HG03571 (cell line): ENCODE measurements at regions not wholly inside any gene's neighbourhood (a gene's known extent, or its start where the extent isn't known, plus 50 kb on each side); places are given as distances from the start of the nearest gene placed in this dataset.

Experiments
- ATAC-seq: cut with Tn5 transposase; IDR thresholded peaks from one replicate; pipeline ENCODE4 v1.9.1; 2021; ENCODE audit not compliant: unreplicated experiment

DNA sequence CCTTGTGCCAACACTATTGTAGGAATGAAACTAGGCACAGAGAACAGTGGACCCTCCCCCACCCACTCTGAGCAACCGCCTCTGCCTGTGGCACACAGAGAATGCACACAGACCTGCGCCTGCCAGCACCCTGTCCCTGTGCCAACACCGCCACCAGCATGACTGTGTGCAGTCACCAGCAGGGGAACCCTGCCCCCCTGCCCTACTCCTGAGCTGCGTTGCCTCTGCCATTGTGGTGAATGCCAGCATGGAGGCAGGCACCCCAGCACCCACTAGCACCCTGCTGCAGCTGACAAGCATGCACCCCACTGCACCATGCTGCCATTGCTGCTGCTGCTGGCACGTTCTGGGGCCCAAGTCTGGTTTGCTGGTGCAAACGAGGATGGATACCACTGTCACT lies 94.4 kb upstream of the PRLR start:
- no peak for ATAC-seq

DNA sequence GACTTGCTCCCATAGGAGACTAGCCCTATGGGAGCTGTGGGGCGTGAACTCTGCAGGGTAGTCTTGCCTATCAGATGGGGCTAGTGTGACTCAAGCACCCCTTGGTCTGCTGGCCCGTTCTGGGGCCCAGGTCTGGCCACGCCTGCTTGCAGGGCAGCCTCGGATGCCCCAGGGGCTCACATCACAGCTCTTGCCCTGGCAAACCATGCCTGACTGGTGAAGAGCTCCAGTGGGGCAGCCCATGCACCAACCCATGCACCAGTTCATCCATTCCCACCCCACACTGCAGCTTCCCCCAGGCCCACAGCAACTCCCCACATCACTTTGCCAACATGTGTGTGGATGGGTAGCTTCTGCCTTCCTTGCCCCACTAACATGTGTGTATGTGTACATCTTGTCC lies 93.9 kb upstream of the PRLR start:
- no peak for ATAC-seq

DNA sequence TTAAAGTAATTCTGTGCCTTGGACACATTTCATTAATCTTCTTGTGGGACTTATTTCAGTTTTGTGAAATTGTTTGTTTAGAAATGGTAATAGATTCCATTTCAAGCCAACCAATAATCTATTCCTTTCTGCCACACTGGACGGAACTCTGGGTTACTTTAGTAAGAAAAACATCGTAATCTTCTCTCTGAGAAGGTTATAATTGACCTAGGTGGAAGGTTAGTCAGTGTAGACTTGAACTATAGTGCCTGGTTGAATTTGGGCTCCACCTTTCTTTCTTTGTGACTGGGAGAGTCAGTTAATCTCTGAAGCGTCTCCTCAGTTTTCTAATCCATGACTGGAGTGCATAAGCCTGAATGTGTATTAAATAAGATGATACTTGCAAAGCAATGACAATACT lies 89.7 kb upstream of the PRLR start:
- ATAC-seq: peak; percentile 27

DNA sequence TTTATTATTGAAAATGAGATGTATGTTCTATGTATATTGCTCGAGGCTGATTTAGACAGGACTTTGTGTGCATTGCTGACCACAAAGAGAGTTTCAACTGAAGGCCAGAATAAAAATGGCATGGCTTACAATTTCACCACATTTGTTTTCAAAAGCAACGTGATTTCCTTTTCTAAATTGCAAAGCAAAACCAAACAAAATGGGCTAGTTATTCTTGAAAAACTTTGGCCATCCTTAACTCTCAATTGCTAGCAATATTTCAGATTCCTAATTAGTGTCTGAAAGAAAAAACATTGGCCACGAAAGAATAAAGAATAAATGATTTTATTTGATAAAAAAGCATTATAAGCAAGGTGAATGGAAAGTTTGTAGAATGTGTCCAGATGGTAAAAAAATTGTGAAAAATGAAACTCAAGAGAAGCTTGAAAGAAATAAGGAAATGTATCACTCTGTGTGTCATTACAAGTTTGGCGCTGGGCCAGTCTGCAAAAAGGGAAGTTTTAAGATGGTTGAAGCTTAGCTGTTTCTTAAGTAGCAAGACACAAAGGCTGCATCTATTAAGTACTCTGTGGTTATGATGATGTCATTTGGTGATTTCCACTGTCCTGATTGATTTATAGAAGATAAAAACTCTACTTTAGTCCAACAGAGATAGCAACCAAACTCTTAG lies 89.2 kb upstream of the PRLR start:
- peak; percentile 94 for ATAC-seq

DNA sequence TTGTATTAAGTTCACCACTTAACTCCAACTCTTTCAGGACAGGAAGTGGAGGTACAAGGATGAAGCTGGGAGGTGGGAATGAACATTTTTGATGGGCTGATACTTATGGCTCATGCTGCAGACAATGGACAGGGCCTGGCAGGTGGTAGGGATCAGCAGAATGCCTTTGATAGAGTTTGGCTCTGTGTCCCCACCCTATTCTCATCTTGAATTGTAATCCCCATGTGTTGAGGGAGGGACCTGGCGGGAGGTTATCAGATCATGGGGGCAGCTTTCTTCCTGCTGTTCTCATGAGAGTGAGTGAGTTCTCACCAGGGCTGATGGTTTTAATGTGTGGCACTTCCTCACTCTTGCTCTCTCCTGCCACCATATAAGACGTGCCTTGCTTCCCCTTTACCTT lies 87.3 kb upstream of the PRLR start:
- no peak for ATAC-seq

DNA sequence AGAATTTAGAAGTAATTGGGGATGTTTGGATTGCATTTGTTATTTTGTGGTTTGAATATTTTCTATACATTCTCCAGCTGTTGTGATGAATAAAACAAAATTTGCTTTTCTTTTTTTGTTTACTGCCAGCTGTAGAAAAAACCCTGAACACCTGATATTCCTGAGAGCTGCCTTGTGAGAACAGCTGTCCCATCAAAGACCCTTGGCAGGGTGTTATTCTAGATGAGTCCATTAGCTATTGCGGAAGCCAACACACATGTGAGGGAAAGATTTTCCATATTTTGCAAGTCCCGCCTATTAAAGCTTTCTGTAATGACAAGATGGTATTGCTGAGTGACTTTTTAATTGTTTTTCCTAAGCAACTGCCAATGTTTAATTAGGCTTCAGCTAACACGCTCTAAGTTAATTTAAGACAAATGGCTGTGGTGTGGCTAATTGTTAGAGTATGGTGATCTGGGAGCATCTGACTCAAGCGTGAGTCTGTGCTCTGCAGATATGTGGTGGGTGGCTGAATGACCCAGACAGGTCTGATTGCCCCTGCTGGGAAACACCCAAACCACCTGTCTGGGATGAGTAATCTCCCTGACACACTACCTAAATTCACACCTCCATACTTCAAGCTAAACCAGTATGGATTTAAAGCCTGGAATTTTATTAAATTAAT lies 86.5 kb upstream of the PRLR start:
- ATAC-seq: no peak

DNA sequence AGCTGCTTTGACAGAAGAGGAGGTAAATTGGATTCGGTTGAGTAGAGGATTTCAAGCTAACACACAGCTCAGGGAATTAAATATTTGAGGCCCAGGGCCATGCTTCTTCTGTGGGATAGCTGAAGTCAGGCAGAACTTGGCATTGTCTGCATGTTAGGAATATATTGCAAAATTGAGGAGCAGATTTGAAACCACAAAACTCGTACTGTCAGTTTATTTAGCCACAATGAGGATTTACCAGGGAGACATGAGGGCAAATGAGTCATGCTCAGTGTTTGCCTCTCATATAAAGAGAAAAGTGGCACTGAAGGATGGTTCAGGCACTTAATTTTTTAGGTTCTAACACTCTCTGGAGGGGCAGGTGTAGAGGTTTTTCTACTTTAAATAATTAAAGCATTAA lies 83.0 kb upstream of the PRLR start:
- ATAC-seq: no peak

DNA sequence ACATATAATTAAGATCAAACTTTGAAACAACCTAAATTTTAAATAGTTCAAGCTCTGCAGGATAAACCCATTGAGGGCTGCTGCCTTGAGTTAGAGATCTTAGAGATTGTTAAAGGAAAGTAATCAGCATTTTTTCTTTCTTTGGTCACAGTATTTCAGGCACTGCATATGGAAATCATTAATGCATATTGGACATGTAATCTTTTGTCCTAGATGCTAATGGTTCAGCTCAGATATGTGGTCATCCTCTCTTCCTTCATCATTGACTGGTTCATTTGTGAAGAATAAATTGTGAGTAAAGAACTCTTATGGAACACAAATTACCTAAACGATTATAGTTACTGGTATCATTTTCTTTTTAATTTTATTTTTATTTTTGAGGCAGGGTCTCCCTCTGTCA lies 82.0 kb upstream of the PRLR start:
- no peak for ATAC-seq

DNA sequence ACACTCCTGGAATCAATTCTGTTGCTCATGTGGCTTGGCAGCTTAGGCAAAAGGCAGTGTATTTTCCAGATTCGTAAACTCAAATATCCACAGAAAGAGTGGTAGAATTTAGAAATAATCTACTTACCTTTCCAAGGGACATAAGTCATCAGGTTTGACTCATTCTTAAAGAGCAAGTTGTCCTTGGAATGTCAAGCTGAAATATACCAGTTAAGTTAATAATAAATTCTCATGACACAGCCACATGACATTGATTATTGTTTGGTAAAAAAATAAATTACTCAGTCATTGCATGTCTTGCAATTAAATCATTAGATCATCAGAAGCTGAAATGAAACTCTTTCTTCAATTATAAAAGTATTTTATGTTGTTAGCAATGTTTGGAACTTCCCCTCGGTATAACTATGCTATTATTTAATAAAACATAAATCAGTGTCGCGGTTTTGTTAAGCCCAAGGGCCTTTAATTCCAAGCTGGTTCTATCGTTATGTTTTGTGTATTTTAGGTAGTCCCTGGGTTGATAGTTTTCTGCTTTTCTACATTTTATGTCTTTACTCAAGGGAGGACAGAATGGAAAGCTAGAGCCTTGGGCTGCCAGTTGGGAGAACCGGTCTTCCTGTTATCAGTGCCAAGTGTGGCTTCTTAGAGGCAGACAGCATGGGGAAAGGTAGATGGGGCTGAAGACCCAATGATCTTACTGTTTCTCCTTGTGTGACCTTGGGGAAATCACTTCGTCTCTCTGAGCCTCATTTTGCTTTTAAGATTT lies 79.3 kb upstream of the PRLR start:
- no peak for ATAC-seq

DNA sequence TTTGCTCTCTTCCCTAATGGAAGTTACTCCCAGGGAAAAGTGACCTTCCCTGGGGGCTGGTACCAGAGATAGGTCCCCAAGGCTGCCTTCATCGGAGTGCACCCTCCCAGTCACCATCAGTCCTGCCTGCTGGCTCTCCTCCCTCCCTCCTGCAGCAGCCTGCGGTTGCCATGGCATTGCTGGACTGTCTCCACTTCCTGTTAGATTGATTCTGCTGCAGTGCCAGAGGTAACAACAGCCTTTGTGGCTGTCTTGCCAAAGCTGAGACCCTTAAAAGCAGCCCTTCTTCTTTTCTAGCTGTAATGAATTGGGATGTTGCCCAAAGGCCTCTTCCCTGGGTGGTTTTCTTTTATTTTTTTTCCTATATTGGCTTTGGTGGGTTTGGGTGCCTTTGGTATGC lies 78.1 kb upstream of the PRLR start:
- no peak for ATAC-seq

DNA sequence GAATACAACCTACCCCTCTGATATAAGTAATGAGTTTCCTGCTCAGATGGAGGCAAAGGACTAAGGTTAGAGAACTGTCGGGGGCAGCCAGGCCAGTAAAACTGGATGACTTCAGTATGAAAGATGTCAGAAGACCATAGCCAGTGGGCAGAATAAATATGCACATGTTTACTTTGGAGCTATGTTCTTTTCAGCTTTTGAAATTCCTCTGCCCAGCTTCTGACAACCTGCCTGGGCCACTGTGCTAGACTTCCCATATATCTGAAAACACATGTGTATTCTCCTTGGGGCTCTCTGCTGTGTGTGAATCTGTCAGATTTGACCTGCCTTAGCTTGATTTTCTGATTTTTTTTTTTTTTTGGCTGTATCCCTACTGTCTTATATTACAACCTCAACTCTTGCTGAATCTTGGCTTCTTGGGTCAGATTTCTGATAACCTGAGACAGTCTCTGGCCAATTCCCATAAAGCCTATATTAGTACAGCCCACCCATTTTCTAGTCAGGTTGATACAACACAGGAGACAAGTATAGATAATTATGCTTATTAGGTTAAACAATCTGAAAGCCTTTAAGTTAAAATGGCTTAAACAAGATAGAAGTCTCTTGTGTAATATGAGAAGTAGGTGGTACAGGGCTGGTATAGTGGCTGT lies 76.6 kb upstream of the PRLR start:
- ATAC-seq: no peak

DNA sequence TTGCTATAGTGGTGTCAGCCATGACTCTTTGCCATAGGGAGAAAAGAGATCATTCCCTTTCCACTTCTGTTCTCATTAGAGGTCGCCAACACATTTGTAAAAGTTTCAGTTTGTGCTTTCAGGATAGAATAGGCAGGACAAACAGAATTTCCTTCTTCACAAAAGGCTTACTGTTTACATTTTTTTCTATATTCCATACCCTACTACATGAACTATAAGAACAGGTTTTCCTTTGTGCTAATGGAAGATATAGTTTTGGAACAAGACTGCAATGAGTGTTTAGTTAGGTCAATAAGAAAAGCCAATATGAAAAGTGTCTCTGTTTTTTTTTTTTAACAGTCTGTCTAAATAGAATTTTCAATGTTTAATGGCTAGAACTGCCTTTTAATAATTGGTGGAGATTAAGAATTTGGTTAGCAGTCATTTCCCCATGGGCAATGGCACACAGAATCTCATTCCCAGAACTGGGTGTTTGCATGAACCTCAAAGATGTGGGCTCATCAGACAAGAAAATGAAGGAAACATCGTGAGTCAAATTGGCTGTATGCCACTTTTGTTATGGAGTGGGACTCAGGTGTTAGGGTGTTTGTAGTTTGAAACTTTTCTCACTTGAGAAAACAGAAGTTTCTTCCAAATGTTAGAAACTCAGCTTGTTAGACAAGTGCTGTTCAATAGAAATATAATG lies 75.2 kb upstream of the PRLR start:
- ATAC-seq: no peak

DNA sequence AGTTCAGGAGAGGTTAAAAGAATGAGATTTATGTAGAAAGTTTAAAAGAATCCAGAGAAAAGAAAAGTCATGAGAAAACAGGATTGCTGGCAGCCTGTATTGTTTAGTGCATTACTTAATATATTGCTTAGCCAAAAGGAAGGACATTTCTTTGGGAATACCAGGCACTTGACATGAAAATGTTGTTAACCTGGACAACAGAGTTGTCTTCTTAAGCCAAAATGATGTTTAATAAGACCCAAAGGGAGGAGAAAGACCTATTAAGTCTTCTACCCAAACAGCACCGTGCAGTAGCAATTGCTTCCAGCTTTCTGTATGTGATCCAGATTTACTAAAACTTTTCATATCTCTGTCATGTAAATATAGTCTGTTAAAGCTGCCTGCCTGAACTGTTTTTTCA lies 74.0 kb upstream of the PRLR start:
- ATAC-seq: no peak

DNA sequence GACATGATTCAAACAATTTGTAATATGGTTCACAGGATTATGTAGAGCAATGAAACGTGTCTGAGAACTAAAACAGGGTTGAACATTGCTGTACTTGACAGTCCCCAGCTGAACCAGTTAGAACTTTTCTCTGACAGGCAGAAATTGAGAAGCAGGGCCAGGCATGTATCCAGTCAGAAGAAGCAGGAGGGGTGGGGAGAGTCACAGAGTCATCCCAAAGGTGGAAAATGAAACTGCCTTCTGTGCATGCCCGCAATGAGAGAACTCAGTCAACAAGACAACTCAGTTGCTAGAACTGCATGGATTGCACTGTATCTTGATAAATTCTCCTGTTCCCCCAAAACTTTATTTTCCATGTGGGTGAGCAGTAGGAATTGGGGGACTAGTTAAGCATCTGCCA lies 72.9 kb upstream of the PRLR start:
- no peak for ATAC-seq

DNA sequence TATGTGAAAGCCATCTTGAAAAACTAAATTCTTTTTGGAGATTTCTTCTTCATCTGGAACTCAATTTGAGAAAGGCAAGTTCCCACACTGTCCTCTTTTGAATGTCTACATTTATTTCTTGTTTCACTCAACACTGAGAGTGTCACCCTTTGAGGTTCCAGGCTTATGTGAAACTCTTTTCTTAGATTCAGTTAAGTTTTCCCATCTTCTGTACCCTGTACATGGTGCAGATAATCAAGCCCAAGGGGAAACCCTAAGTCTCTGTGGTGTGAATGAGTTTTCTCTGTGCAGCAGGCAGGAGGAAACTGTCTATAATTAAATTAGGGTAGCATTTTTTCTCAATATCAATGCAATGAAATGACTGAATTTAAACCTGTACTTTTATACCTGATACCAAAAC lies 72.3 kb upstream of the PRLR start:
- ATAC-seq: peak; percentile 96

DNA sequence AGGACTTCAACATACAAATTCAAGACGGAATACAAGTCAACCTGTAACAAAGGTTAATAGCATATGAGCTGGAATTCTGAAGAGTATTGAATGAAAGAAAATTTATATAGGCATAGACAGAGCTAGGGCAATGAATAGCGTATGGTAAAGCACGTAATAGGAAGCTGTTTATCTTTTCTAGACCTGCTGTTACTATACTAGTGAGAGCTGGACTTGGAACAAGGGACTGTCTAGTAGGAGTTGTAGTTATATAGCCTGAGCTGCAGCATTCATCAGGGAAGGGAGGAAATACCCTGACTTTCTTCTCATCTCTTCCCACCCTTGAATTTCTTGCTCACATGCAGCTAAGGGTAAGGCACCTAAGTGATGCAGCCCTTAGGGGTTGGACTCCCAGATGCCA lies 67.5 kb upstream of the PRLR start:
- ATAC-seq: no peak

DNA sequence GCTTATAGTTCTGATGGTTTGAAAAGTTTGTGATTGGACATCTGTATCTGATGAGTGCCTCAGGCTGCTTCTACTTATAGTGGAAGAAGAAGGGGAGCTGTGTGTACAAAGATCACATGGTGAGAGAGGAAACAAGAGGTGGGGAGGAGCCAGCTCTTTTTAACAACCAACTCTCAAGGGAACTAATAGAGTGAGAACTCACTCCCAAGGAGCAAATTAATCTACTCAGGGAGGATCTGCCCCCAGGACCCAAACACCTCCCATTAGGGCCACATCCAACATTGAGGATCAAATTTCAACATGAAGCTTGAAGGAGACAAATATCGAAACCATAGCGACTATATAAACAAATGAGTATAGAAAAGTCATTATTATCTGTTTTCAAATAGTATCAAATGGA lies 64.7 kb upstream of the PRLR start:
- ATAC-seq: no peak

DNA sequence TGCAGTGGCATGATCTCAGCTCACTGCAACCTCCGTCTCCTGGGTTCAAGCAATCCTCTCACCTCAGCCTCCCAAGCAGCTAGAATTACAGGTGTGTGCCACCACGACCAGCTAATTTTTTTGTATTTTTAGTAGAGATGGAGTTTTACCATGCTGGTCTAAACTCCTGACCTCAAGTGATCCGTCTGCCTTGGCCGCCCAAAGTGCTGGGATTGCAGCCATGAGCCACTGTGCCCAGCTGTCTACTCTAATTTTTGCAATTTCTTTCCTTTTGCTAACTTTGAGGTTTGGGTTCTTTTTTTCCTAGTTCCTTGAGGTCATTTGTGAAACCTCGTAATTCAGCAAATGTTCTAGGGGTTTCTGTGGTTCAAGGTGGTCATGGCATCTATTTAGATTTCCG lies 63.7 kb upstream of the PRLR start:
- no peak for ATAC-seq

DNA sequence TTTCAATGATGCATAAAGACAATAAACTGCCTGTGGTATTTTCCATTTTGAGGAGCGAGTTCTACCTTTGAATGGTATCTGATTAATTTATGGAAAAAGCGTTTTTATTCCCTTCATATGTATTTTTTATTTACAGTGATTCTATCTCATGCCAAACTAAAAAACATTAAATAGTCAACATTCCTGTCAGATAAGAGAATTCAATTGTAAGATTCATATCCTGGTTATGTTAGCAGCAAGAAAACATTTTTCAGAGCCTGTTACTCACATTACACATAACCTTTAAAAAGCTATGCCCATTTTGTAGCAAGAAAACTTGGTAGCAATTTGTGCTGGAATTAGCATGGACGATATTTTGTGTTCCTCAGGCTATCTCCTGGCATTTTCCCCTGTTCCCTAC lies 55.1 kb upstream of the PRLR start:
- no peak for ATAC-seq

DNA sequence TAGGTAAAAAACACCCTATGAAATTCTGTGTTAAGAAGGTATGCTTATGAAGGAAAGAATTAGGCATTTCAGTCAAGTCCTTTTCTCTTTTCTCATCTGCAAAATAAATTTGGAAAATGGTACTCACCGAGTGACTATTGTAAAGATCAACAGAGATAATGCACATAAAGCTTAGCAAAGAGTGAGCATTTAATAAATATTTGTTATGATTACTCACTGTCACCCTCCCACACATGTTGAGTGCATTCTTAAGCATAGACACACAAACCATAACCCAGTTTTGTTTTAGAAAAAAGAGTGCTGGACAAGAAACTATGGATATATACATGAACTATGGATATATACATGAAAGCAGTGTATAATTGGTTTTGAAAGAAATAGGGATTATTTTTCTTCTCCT lies 54.7 kb upstream of the PRLR start:
- ATAC-seq: no peak

DNA sequence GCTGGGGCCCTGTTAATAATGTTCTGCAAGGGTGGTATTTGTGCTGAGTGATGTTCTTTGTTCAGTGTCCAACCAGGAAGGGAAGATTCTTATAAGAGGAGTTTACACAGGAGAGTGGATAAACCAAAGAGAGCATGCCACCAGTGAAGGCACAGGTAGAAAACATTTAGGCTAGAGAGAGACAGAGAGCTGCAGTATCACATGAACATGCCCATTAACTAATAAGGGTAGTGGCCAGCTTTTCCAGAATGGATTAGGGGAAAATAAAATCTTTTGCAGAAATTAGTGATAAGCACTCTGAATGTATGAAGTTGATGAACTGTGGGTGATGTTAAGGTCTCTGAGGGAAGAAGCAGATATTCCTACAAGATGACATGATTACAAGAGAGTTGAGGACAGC lies 54.1 kb upstream of the PRLR start:
- no peak for ATAC-seq
